HG03196 (cell line): ENCODE measurements at regions not wholly inside any gene's neighbourhood (a gene's known extent, or its start where the extent isn't known, plus 50 kb on each side); places are given as distances from the start of the nearest gene placed in this dataset.

ENCODE experiments used
- ATAC-seq: cut with Tn5 transposase; IDR thresholded peaks from one replicate; pipeline ENCODE4 v1.9.1; 2021; ENCODE audit not compliant: unreplicated experiment

DNA sequence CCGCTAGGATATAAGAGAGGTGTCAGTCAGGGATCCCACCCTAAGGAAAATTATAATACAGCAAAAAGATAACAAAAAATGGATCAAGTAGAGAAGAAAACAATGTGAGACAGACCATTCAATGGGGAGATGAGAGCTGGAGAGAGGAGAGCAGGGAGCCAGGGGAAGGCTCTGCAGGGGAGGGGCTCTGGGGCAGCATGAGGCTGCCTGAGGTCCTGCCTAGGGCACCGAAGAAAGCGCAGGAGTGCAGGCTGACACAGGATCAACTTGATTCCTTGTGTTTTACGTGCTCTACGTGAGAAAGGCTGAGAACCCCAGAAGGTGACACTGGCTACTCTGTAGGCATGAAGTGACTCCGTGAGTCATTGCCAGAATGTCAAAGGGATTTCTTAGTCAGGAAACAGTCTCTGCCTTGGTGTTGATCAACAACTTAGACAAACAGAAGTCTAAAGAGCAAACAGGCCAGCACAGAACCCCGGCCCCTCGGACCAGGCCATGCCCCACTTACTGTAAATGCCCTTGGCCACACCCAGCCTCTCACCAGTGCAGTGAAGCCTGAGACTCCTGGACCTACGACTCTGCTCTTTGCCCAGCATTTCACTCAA is 290.1 kb upstream of the PRDM1 start:
- ATAC-seq: no peak

DNA sequence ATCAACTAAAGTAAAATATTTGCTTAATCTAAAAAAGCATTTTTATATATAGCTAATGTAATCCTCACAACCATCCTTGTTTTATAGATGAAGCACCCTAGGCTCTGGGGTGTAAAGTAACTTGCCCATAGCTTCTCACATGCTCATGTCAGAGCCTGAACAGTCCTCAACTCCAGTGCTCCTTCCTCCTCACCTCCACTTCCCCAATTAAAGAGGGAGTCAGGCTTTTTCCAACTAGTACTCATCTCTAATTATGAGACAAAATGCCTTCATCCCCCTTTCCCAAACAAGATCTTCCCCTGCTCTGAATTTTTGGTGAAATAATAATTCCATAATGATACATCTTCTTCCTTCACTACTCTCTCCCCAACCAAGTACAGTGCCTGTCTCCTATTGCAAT is 290.8 kb upstream of the PRDM1 start:
- ATAC-seq: no peak

DNA sequence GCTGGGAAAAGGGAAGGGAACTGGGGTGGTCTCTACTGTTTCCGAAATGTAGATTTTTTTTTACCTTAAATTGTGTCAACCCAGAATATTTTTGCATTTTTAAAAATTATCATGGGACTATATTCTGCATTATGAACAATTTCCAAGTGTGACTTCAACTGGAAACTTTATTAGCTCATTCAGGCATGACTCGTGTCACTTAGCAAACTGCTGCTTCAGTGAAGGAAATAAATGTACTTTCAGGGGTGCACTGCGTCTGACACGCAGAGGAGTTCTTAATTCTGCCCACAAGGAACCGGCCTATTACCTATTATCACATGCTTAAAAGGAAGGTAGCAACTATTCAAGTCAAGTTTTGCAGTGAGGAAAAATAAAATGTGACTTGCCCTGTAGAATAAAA is 291.3 kb upstream of the PRDM1 start:
- no peak for ATAC-seq

DNA sequence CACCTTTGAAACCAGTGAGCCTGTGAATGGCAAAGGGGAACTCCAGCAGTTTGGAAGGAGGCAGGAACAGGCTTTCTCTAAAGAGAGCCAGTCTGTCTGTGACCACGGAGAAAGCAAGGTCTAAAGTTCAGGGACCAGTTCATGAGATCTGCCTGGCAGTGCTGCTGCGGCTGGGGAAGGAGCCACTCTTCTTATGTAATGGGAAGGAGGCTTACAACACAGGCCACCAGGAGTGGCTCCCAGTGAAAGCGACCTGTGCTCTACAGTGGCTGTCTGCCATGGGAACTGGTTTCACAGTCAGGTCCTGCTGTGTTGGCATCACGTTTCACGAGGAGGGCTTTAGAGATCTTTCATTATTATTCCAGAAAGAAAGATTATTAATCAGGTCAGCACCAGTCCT is 291.9 kb upstream of the PRDM1 start:
- ATAC-seq: no peak

DNA sequence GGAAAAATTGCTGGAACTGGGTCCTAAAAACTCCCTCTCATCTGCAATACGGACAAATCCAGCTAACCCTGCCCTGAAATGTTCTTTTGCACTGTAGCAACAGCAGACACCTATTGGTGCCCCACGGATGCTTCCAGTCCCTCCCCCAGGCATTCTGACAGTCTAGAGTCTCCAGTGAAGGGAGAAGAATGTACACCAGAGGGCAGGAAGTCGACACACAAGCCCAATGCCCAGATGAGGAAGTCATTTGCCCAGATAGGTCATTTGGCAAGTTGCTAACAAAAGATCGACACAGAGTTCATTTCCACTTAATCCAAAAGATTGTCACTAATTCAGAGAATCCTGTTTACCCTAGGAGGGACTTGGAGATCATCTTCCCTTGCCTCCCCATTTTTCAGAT is 293.0 kb upstream of the PRDM1 start:
- no peak for ATAC-seq

DNA sequence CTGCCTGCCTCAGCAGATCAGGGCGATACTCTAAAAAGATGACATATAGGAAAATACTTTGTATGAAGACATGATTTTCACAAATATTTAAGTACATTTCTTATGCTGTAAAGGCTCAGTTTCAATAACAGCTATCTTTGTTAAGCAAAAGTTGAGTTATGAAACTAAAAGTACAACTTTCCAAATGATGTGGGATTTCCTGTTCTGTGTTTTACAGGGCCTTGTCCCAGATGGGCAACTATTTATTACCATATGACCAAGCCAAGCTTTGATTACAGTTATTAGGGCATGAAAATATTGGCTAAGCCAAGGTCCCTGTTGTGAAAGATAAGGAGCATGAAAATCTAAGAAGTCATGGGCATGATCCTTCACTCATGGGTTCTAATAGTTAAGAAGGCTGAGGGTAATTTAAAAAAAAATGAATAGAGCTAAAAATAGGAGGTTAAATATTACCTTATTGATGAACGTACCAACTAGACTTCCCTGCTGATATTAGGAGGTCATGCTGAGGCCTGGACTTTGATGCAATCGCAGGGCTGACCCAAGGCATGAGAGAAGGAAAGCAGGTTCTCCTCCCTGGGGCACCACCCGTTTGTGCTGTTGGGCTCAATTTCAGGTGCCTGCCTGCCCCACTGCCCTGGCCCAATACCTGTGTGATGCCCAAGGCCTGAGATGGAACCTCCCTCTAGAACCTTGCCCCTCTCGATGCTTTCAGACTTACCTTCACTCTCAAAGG is 294.4 kb upstream of the PRDM1 start:
- ATAC-seq: peak; percentile 48

DNA sequence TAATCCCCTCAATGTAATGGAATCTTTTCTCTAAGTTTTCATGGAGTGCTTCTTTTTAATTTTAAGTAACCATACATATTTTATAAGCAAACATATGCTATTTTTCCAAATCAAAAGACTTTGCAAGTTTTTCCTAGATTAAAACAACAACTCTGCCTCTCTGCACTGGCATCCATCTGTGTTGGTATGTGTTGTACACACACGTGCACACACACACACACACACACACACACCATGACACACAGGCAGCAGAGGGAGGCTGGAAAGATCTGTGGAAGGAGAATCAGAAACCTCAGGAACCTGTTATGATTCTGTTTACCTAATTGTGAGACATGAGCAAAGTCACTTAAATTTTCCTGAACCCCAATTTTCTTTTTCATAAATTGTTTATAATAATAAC is 295.0 kb upstream of the PRDM1 start:
- no peak for ATAC-seq

DNA sequence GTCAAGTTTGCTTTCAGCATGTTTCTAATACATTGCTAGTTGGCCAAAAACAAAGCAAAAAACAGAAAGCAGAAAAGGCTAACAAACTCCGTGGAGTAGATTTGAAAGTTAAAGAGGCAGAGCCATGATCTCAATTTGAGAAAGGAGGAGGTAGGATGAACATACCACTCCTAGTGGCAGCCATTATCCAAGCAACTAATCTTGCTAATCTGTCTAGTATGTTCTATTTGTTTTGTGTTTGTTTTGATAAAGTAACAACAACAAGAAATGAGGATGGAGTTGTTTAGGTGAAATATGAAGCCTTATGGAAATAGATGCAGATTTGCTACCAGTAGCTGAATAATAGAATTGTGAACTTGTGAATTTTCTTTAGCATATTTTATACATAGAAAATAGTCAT is 295.5 kb upstream of the PRDM1 start:
- no peak for ATAC-seq

DNA sequence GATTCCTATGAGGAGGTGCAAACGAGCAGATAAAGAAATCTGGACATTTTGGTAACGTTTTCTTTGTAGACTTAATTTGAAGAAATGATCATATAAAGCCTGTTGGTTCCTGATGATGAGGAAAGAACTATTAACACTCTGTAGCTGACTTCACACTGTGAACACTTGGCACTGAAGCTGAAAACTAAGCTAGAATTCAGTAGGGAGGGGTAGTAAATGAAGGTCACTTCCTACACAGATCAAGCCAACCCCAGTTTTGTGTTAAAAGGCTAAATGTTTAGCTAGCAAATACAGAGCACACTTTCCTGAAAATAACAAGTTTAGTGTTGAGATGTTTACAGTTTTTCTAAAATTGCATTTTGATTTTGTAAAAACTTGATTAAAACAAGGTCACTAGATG is 296.2 kb upstream of the PRDM1 start:
- no peak for ATAC-seq

DNA sequence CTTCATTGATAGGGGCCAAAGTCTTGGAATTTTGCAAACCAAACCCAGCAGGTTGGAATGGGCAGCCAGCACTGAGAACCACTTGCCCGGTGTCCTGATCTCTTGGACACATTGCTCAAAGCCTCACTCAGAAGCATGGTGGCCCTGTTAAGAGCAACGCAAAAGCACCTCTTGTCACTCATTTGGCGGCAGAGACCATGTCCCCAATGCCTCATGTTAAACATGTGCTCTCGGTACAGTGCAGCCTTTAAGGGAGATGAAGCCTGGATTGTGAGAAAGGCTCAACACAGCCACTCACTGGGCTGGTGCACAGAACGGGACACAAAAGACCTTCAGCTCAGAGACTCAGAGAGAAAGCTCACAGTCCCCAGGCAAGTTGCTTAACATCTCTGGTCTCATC is 298.4 kb upstream of the PRDM1 start:
- ATAC-seq: no peak

DNA sequence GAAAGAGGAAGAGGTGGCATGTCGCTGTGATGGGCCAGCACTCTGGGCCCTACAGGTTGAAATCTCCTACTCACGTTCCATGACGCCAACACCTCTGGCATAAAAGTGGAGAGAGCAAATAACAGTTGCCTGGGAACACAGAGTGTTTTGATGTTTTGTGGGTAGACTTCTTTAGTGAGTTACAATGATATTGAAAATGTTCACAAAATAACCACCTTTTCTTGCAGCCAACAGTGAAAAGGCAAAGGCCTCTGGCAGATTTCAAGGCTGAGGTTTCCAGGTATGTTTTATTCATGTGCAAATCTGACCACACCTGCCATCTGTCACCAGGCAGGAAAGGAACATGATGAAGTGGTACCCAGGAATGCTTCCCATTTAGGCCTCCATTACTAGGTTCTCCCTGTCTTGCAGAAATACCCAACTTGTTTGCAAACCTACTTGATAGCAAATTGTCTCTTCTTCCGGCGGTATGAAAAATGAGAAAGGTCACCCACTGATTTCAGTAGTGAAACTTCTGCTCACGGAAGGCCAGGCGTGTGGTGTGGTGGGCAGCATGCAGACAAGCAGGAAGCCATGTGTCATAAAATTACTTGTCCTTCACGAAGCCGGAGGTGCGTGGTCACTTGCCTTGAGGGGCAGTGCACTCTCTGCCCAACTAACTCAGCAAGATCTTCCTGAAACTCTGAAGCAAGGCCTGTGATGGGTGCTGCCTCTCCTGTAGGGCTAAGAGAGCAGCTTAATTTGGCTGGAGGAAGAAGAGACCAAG is 299.1 kb upstream of the PRDM1 start:
- peak; percentile 53 for ATAC-seq

DNA sequence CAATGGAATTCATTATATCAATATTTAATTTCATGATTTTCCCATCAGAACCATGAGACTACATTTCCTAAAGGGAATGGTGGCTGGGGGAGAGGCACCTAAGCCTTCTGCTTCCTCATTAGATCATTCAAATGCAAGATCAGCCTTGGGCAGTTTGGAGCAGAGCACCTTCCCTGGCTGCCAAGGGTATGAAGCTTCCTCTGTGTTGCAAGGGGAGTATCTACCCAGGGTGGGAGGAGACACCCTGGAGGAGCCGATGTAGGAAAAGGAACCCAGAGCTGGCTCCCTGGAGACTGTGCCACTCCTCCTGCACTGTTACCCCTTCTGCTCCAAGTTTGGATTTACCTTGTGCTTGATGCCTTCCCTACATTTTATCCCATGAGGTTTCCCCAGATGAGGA is 299.7 kb upstream of the PRDM1 start:
- ATAC-seq: no peak

DNA sequence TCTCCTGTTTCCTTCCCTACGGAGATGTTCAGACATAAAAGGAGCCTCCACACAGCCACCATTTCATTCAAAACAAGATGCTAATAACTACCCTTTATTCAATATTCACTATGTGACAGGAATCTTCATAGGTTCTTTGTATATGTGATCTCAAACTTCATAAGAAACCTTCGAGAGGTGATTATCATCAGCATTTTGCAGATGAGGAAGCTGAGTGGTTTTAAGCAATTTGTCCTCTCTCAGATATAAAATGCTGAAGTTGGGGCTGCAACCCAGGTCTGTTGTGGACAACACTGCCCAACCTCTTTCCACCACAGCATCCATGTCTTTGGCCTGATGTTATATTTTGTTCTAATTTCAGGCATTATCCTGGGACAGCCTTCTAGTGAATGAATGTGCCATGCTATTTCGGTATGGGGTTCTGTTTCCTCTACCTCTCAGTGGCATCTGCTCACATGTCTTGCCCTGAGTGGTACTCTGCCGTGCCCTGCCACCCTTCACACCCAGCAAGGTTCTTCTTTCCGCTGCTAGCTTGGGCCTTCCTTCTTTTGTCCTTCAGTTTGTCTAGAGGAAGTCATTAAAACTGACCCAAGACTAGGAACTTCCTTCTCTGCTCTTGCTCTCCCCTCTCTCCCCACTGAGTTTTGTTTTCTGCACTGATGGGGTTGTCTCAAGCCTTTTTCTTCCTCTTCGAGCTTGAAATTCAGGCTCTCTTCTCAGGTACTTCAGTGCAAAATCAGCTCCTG is 300.9 kb upstream of the PRDM1 start:
- ATAC-seq: no peak

DNA sequence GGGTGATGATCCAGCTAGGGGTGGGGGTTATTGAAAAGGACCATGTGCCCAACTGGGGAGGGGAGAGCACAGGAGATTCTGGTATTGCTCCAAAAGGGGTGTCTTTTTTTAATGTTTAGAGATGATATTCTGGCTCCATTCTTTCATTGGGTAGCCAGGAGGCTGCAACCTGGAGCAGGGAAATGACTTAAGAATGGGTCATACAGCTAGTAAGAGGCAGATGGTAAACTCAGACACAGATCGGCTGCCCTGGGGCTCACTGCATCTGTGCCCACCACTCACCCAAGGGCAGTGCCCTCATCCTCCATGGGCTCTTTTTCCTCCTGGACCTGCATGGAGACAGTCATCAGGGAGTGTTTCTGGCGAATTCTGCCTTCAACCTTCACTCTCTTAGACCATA is 302.0 kb upstream of the PRDM1 start:
- ATAC-seq: no peak

DNA sequence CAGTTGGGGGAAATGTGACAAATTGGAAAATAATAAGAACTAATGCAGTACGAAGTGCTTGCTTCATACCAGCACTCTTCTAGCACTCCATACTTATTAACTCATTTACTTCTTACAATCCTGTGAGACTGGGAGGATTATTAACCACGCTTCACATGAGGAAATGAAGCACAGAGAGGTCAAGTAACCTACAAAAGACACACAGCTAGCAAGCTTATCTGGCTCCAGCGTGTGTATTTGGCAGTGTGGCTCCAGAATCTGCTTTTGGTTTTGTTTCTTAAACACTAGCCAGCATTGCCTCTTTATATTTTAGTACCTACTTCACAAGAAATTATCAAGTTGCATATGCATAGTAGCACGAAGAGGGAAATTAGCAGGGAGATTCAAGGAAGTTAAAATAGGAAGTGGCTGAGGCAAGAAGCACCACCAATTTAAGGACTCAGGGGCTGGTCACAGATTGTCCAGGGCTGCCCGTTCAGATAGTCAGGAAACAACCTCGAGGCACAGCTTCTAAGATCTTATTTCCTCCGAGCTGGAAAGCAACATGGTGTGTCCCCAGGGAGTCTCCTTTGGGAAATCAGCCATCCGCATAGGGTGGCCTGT is 302.7 kb upstream of the PRDM1 start:
- ATAC-seq: no peak

DNA sequence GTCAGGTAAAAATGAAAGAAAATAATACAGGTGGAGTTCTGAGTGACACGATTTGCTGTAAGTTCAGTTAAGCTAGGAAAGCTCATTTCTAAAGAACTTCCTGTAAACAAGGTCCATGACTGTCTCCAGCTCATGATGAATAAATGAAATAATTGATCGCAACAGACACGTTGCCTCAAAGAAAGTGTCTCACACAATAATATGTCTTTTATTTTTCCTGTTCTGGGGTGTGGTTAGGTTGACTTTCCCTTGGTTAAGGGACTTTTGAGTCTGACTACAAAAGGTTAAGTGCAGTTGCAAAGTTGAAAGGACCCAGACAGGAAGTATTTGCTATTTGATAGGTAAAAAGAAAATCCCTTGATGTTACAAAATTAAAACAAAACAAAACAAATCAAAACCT is 304.2 kb upstream of the PRDM1 start:
- ATAC-seq: no peak

DNA sequence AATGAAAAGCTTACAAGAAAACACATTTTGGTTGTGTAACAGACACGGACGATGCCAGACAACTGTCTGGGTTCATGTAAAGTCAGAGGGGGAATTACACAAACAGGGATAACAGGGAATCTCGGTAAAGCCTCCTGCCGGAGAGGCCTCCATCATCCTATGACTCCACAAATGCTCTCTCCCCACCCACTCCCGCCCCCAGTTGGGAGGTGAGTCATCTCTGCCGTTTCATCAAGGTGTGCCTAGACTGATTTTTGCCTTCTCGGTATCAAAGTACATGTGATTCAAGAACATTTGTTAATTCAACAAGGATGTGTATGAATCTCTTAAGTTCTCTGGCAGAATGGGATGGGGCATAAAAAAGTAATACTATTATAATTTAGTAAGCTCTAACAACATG is 304.9 kb upstream of the PRDM1 start:
- ATAC-seq: no peak

DNA sequence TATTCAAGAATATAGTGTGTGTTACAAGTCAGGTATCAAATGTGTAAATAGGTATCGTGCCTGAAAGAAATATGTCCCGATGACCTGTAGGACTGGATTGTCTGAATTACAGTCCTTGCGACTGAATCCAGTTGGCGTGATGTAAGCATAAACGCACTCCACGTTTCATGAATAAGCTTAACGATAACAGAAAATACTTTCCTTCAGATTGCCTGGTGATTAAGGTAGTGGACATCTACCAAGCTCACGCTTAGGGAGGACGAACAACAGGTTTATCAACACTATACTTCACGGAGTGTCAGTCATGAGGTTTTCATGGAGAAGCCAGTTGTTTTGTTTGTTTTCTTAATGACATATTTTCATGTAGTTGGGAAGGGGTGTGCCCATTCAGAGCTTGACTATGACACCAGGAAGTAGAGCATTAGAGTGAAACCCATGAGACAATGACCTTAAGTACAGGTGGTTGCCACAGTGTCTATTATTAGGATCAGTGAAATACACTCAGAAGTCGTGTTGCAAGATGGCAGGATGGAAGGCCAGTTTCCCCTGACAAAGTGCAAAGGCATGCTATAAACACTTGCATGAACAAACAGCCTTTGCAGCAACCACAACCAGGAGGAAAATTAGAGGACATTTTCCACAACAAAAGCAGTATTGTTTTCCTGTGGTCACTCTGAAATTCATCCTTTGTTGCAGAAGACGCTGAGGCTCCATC is 305.8 kb upstream of the PRDM1 start:
- no peak for ATAC-seq

DNA sequence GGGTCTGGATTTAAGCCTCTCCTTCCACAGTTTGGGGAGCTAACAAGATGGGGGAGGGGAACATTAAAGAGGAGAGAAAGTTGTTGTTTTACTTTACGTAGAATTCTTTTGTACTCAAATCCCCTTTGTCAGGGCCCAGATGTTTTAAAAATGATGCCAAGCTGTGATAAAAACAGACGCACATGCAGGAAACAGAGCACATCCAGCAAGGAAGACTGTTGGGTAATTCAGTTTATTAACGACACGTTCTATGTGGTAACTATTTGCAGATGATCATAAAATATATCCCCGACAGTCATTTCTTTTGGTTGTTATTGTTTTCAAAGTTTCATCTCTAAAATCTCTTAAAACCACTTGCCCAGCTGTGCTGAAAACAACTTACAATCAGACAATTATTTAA is 307.0 kb upstream of the PRDM1 start:
- ATAC-seq: no peak

DNA sequence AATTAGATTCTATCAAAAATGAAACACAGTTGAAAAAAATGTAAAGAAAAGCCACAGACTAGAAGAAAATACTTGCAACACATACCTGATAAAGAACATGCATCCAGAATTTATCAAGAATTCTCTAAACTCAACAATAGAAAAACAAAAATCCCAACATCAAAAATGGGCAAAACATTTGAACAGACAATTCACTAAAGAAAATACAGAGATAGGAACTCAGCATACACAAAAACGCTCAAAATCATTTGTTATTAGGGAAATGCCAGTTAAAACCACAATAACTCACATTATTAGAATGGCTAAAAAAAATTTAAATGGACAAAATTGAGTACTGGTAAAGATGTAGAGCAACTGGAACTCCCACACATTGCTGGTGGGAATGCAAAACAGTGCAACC is 311.0 kb upstream of the PRDM1 start:
- ATAC-seq: no peak

DNA sequence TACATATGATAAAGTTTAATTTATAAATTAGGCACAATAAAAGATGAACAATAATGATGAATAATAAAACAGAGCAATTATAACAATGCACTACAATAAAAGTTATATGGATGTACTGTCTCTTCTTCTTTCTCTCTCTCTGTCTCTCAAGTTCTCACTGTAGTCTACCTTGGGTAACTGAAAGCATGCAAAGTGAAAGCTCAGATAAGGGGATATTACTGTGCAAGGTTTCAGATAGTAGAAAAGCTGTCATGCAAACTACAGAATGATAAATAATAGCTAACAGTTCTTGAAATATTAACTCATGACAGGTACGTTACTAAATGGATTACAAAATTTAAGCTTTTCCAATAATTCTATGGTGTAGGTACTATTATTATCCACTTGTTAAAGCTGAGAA is 311.9 kb upstream of the PRDM1 start:
- ATAC-seq: peak; percentile 73
